Non-pigmented ciliary epithelial cell (primary cell): ENCODE measurements at regions not wholly inside any gene's neighbourhood (a gene's known extent, or its start where the extent isn't known, plus 50 kb on each side); places are given as distances from the start of the nearest gene placed in this dataset.

Experiments
- DNase-seq: peaks from one replicate; pipeline ENCODE4 v3.0.0-alpha.2; 2010; ENCODE audit warnings: low read depth

DNA sequence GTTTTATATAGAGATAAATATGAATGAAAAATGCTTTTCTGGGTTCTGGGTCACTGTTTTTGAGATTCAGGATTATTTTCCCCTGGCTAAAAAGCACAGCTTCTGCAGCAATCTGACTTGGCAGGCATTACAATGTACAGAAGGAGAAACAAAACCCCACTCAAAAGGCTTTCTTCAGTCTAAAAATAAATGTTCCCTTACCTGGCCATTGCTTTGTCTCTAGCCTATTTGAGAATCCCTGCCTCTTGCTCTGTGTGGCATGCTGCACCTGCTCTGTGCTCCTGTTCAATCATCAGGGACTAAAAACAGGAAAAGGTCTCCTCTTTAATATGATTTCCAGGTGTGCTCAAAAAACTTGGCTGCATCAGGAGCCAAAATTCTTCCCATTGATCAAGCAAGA, 187.4 kb upstream of the STAC start:
- DNase-seq: no peak

DNA sequence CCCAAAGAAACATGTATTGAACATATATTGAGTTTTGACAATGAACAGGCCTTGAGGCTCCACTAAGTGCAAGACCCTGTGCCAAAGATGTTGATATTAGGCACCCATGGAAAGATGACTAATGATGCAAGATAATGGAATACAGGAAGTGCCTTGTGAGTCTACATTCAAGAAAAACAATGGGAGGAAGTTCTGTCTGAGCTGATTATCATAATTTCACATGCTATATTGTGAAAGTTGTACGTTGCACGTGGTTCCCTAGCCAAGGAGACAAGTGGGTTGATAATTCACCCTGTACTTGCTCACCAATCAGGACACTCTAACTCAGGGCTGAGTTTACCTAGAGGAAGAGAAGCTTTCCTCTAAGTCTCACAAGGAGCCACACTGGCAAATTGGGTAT, 186.9 kb upstream of the STAC start:
- DNase-seq: no peak

DNA sequence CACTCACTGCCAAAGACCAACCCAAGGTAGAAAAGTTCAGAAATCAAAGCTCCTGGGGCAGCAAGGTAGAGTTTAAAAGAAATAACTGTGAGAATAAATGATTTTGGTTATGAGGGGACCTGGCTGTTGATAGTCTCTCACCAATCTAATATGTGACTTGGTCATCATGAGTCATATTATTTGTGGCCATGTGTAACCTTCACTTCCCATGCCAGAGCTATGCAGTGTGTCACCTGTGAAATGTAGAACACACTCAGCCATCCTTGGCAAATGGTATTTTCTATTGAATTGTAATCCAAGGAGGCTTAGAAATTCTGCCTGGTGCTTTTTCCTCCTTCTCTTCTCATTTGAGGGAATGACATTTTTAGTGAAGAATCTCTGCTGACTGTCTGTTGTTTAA, 184.2 kb upstream of the STAC start:
- no peak for DNase-seq

DNA sequence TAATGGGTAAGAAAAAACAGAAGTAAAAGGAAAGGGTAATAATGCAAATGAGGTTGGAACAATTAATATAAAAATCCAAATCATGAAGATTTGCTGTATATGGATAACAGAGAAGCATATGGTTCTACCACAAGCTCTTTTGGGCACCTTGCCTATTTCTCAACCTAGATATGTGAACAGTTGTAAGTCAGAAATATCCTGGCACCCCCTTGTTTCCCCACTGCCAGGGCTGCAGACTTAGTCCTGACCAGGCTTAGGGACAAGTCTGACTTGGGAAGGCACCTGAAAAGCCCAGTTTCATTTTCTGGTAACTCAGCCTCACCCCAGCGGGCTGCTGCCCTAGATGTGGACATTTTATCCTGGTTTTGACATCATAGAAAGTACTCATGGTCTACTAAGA, 183.2 kb upstream of the STAC start:
- DNase-seq: no peak

DNA sequence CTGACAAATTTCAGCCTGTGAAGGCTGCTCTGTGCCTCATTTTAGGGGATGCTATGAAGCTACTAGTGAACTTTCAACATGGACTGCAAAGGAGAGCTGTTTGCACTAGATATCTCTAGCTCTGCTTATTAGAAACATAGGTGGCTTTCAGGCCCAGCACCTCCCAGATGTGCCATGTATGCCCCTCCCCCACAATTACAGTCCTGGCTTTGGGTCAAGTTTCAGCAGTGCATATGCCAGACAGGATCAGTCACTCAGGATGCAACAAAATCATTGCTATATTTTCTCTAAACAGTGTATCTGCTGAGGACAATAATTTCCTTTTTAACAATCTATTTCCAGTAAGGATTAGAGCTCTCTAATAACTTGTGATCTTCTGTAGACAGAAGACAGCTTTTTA, 178.8 kb upstream of the STAC start:
- DNase-seq: no peak

DNA sequence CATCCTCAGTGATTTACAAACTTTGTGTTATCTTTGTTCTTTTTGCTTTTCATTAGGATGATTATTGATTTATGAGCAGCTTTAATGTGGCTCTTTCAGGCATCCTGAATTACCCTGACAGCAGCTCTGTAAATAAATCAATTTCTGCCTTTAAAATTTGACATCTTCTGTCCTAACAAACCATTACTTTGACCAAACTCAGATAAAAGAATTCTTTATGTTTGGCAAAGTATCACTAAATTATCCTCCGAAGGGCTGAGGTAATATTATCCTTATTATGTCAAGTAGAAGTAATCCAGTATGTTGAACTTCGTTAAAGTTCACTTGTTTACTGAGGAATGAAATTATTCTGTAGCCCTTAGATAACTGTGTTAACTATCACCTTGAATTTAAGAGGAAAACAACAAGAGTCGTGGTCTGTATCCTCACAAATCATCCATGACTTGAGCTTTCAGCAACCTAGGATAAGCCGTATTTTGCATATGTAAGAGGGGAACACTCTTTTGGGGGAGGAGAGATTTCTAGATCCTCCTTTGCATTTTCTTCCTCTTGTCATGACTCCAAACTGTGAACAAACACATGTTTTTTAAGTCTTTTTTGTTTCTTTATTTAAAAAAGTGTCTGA, 173.2 kb upstream of the STAC start:
- no peak for DNase-seq

DNA sequence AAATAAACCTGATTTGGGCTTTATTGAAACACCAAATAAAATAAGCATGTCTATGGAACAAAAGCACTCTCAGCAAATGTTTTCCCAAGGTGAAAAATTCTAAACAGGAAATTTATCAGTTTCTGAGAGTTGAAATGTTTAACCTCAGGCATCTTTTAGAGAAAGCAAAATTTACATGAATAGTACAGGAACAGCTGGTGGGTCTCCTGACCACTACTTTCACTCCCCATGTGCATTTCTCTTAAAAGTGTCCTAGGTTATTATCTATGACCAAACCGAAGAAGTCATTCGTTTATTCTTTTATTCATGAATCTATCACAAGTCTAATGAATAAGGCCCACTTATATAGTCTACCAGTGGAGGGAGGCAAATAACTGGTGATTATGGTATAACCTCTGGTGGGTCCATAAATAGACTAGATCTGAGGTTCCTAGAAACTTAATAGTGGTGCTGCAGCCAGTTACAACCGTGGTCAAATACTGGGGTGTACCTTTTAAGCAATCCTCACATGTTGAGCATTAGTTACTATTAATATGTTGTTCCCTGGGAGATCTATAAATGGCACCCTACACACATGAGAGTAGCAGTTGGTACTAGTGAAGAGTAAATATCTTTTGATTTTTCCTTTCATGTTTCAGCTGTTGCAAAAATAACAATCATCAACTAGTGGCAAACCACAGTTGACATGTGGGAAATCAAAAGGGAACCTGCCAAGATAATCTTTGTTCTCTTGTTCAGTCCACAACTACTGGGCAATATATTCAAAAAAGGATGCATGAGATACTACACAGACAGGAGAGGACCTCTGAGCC, 169.3 kb upstream of the STAC start:
- DNase-seq: no peak

DNA sequence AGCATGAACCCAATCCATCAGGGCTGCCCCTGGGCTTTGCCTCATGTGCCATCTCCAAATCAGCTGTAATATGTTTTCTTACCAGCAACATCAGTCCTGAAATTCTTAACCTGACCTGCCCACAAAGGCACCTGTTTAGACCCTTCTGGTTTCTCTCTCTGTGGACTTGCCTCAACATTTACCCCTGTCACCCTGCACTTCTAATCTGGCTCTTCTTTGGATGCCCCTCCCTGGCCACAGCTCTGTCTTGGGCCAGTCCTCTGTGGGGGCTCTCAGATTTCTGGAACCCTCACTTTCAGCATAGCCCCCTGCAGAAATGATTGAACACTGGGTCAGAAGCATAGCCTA, 168.7 kb upstream of the STAC start:
- no peak for DNase-seq

DNA sequence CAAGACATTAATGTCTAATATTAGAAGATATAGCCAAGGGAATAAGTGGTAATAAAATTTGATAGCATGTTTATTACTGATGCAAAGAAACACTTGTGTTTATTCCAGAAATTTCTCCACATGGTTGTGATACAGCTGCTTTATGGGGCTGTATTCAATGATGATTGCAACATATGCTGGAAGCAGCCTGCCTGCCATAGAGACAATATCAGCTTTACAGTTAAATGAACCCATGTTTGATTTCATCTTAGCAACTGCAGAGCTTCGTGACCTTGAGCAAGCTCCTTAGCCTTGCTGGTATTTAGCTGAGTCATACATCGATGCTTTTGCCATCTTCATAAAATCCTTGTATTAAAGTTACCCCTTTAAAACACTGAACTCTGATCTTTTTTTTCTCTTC, 168.1 kb upstream of the STAC start:
- peak; percentile 11 for DNase-seq

DNA sequence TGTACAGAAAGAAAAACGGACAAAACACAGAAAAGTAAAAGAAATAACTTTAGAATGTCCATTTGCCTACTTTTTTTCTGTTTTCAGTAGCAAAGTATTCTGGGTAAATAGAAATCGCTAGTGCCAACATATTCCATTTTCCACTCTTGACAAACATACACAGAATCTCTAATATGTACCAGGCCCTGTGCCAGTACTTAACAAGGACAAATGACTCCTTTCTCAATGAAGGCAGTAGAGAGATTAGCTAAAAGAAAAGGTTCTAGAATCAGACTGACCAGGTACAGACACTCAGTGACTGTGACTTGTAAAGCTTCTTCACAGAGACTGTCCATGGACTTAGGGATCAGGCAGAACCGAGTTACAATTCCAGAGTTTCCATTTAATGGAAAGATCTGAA, 165.8 kb upstream of the STAC start:
- no peak for DNase-seq

DNA sequence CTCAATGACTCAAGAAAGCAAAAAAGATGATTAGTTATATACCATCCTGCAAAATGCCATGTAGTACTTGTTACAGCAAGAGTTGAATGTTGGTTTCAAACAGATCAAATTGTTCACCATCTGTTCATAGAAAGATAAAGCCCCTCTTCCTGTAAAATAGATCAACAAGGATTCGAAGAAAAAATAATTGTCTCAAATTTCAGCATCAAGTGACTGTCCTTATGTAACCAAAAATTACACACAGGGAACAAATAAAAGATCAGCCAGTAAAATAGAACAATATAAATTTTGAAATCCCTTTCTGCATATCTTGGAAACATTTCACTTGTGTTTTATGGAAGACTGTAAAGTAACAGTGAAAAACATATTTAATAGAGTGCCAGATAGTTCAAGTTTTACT, 165.1 kb upstream of the STAC start:
- no peak for DNase-seq

DNA sequence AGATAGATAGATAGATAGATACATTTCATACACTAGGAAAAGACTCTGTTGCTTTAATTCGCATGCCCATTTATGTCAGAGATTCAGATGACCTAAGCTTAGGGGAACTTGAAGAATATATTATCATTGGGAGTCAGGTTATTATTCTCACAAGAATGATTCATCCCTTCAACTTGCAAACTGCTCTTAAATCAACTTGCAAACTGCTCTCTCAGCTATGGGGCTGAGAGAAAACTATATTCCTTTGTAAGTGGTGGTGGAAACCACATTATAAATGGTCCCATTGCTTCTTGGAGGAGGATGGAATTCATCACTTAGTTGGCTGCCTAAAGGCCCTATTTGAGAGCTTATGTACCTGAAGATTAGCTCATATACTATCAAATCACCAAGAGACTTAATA, 160.9 kb upstream of the STAC start:
- DNase-seq: peak; percentile 55

DNA sequence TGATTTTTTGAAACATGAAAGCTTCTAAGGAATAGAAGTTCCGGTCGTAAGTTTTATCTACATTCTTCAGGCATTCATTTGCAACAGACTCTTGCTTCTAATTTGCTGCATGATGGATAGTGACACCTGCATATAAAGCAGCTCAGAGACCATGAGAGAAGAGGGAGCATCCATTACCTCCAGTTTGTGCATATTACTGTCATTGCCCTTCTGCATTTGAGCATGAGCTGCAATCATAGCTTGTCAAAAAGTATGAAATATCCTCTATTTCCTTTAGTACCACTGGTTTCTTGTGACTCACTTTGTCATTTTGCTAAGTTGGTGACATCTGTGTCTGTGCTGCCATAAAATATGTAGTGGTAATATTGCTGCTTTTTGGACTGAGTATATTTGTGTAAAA, 160.1 kb upstream of the STAC start:
- DNase-seq: no peak

DNA sequence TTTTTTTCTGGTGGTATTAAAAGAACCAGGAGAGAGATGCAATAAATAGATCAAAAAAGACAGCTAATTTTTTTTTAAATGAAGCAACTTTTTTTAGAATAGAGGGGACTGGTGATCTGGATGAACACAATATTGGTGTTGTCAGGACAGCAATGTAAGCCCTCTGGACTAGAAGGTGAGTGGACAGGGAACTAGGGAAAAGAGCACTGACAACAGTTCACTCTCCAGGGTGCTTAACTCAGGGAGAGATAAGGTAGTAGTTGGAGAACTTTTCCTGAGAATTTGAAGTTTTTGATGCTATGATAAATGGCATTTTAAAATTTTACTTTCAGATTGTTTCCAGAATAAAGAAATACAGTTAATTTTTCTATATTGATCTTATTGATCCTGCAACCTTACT, 158.3 kb upstream of the STAC start:
- DNase-seq: no peak

DNA sequence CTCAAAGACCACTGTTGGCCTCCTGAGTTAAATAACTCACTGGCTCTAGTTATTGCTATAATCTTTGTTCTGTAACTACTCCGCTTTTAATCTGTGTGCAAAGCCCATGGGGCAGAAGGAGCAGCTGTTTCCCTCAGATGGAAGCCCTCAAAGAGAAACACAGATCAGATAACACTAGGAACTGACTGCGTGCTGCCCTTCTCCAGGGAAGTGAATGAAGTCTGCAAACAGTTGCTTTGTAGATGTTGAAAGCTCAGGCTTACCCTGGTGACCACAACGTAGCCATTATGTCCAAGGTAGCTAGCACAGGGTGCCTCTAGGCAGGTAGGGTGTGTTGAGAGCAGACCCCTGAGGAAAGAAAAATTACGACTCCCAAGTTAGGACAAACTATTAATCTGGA, 152.3 kb upstream of the STAC start:
- no peak for DNase-seq

DNA sequence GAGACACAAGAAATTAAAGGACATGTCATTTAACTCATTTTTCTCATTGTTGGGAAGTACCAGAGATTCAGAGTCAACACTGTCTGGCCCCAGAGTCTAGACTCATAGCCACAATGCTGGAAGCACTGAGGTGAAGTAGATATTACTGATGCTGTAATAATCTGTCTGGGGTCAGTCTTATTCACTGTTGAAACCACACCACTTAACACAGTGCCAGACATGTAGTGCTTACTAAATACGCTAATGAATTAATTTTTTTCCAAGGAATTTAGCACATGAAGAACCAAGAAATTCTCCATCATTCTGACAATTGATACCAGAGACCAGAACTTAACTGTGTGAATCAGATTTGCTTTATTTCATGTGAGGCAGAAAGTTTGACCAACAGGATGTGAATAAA, 150.8 kb upstream of the STAC start:
- no peak for DNase-seq

DNA sequence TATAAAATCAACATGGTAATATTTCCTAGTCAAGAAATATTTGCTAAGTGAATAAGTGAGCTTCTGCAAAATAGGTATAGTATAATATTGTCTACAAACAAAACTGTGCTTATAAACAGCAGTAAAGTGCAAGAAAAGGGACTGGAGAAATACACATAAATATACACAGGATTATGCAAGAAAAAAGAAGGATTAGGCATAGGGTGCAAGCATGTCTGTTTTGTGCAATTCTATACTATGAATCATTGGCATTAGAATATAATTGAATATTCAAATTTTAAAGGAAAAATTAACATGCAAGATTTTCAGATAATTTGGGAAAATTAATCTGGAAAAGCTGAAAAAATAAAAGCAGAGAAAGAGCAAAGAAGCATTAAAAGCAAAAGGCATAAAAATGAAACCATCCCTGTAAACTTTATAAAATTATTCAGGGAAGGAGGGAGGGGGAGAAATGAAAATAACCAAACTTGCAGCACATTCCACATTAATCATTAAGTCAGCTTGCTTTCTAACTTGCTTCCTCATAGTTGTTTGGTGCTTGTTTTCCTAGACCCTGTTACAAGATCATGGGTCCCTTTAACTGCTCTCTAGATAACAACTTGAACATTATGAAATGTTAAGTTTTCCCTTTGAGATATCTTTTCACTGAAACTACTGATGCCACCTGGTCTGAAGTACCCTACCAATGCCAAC, 147.4 kb upstream of the STAC start:
- DNase-seq: no peak

DNA sequence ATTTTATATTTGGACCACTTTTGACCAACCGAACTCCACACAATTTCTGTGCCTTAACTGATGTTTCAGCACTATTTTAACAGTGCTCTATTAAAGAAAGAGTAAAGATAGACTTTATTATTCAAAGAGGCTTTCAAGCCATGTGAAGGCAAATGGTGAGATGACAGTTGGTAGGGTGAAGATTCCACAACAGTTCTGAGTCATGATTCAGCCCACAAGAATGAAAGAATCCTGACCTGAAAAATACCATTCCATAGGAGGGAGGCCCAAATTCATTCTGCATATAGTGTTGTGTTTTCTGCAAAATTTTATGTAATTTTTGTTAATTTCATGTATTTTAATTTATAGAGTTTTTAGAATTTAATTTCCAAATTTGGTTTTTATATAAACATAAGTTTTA, 135.6 kb upstream of the STAC start:
- DNase-seq: no peak

DNA sequence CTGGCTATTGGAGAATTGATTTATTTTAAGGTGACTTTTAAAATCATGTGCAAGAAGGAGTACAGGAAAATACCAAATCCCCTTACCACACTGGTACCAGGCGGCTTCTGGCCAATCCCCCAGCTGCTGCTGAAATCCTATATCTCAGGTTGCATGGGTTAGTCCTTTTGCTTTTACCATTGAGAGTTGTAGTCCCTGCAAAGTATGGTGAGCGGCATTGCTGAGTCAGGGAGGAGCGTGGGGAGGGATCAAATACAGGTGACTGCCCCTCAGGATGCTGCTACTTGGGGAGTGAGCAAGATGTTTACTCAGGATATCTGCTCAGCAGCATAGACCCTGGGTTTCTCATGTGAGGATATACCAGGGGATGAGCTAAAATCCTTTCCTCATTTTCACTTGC, 131.9 kb upstream of the STAC start:
- no peak for DNase-seq

DNA sequence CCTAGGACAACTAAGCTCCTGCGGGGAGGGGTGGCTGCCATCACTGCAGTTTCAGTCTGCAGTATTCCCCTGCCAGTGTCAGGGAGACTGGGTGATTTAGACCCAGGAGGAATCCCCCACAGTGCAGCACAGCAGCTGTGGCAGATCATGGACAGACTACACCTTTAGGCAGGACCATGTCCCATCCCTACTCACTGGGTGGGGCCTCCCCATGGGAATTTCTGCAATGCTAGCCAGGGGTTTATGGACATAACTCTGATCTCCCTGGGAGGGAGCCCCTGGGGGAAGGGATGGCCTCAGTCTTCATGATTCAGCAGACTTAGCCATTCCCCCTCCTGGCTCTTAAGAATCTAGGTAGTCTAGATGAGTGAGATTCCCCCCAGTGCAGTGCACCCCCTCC, 130.1 kb upstream of the STAC start:
- no peak for DNase-seq

DNA sequence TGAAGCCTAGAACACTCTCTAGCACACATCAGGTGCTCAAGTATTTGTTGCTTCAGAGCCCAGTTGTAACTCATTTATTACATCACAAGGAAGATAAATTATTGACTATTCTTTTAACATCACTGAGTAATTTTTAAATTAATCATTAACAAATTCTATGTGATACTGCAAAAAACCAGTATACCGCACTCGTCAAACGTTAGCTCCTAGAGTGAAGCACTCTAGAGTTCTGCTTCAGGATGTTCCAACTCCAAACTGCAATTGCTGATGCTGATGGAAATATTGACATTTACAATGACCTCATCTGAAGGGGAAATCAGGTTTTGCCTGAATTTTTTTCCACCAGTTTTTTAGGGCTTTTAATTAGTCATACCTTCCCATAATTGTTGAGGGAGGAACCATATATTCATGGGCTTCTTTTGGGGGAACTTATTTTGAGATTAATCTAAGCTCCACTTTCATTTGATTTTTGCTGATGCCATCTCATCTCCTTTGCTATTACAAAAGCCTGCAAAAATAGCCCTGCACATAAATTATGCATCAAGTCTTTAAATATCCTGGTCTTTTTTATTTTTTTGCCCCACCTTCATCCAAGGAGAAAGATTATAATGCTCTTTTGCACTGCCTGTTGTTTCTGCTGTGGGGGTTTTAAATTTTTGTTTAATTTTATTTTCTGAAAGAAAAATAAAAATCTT, 123.0 kb upstream of the STAC start:
- DNase-seq: no peak

DNA sequence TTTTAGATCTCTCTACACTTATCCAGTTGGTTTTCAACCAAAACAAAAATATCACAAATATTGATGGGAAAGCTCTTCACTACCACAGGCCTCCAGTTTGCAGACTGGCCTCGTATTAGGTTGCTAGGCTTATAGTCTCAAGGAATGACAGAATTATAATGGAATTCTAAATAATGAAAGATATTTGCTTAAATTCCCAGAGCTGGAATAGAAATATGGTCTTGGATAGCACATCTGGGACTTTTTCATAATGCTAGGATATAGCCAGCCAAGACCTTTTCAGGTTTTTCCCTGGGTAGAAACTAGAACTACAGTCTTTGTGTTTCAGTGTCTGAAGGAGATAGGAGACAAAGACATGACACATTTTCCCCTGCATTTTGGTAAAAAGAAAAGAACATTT, 121.9 kb upstream of the STAC start:
- DNase-seq: no peak

DNA sequence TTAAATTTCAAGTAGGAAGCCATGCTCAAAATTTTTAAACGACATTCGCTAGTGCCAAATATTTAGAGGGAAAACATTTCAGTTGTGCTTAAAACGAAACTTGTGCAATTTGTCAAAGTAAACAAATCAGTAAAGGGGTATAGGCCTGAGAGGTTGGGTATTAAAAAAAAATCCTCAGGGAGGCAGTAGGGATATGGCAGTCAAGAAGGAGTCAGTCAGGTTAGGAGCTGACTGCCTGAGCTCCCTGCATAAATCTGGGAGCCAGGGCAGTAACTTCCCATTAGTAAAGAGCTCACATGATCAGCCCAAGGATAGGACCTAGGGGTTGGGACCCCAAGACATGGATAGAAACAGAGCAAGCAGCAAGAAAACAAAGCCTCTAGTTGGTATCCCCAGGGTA, 120.7 kb upstream of the STAC start:
- DNase-seq: no peak
